Keratinocyte (primary cell): ENCODE measurements at regions not wholly inside any gene's neighbourhood (a gene's known extent, or its start where the extent isn't known, plus 50 kb on each side); places are given as distances from the start of the nearest gene placed in this dataset.

Experiments
- CTCF ChIP-seq, 3 experiments: IDR thresholded peaks in 1 of 3; conservative IDR thresholded peaks in 1 of 3; optimal IDR thresholded peaks in 1 of 3; 2 replicates in 2 of 3; 3 replicates in 1 of 3; pipeline versions ENCODE3 to v1.5.1; 2011; ENCODE audit warnings: low read length in 3 of 3, mild to moderate bottlenecking in 3 of 3, moderate library complexity in 2 of 3, control low read depth in 1 of 3, inconsistent platforms in 1 of 3; ENCODE audit not compliant: insufficient read depth in 2 of 3; ENCODE audit errors: extremely low read depth in 1 of 3
- EZH2 ChIP-seq: IDR thresholded peaks from one replicate; pipeline ENCODE4 v1.6.1; 2012; ENCODE audit warnings: inconsistent platforms, mild to moderate bottlenecking, low read length, moderate library complexity

DNA sequence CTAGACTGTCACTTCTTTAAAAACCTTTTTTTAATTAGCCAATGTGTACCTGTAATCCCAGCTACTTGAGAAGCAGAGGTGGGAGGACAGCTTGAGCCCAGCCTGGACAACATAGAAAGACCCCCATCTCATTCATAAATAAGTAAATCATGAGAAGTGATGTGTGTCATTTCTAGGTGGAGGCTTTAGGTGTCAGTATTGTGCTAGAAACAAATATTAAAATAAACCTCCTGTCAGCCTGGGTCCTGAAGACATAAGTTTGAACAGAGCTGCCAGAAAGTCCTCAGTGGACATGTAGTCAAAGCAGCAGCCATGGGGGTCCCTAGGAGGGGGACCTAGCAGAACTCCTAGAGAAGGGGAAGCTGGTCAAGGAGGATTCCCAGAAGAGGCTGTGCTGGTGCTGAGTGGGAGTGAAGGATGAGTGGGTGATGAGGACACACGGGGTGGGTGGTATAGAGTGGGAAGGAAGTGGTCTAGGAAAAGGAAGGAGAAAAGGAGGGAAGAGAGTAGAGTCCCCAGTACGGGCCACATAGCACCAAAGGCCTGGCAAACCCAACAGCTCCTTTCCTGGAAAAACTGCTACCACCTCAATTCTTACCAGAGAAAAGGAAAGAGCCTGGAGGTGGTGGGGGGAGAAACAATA lies 316.6 kb upstream of the NCKAP5 start:
- peak in 2 of 3 experiments; percentile 22 to 29 for TF ChIP-seq CTCF (optimal IDR thresholded peaks at IDR 0.05 in 1 of 3, IDR thresholded peaks at IDR 0.05 in 1 of 3, conservative IDR thresholded peaks at IDR 0.05 in 1 of 3; ENCODE audit: extremely low read depth in 1 of 3, insufficient read depth in 2 of 3, low read length in 3 of 3)
- no peak for TF ChIP-seq EZH2
